ENCODE measurements at regions not wholly inside any gene's neighbourhood (a gene's known extent, or its start where the extent isn't known, plus 50 kb on each side); places are given as distances from the start of the nearest gene placed in this dataset.

- TF ChIP-seq CTCF (IDR thresholded peaks at IDR 0.05; ENCODE audit: insufficient read depth, low read length, poor library complexity, severe bottlenecking) (no peak), EZH2phosphoT487 (conservative IDR thresholded peaks at IDR 0.05; ENCODE audit: low read length) (no peak)
Observed at GRCh38 chr2:71927757-71928715, 219.6 kb downstream of the CYP26B1 start.
